AG04449 (cell line): ENCODE measurements at regions not wholly inside any gene's neighbourhood (a gene's known extent, or its start where the extent isn't known, plus 50 kb on each side); places are given as distances from the start of the nearest gene placed in this dataset.

Source experiments
- CTCF ChIA-PET: fragments of 350-600 bp; formaldehyde crosslinking; extraction: SDS; loops from one replicate; lab custom pipeline; 2021; ENCODE audit warnings: antibody characterized with exemption; lab: Yijun Ruan, JAX
- POLR2A ChIA-PET: fragments of 400-600, 350-600 bp; formaldehyde crosslinking; extraction: SDS; loops from one replicate; lab custom pipeline; 2020; ENCODE audit warnings: antibody characterized with exemption, inconsistent platforms; lab: Yijun Ruan, JAX
- DNase-seq: peaks from one replicate; pipeline ENCODE4 v3.0.0-alpha.2; 2010; ENCODE audit warnings: low read depth, low spot score
- H3K4me3 ChIP-seq: 2 replicates; pipeline ENCODE4 v1.5.1; 2011; ENCODE audit warnings: low read depth, mild to moderate bottlenecking, control low read depth, low read length
- TF ChIP-seq, protein P1 (sequence below): IDR thresholded peaks from one replicate; pipeline ENCODE4 v1.5.1; 2011; ENCODE audit warnings: mild to moderate bottlenecking, moderate library complexity, low read length, control low read depth, inconsistent platforms; ENCODE audit not compliant: insufficient read depth; ENCODE audit errors: missing control alignments

DNA sequence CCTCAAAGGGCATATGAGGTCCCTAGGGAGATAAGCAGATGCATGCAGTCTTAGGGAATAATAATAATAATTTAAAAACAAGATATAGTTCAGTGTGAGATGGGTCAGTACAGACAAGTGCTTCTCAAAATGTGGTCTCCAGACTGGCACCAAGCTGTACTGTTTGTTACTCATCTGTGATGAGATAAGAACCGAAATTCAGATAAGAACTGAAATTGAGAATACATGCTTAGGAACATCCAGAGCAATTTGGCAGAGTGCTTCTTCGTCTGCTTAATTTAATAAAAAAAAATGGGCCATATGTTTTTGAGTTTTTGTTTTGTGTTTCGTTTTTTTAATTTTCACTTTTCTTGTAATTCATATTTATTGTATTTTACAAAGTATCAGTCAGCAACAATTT, 86.5 kb upstream of the SGCD start:
- POLR2A ChIA-PET: no interaction called here
- CTCF ChIA-PET: no interaction called here
- TF ChIP-seq, protein P1, sequence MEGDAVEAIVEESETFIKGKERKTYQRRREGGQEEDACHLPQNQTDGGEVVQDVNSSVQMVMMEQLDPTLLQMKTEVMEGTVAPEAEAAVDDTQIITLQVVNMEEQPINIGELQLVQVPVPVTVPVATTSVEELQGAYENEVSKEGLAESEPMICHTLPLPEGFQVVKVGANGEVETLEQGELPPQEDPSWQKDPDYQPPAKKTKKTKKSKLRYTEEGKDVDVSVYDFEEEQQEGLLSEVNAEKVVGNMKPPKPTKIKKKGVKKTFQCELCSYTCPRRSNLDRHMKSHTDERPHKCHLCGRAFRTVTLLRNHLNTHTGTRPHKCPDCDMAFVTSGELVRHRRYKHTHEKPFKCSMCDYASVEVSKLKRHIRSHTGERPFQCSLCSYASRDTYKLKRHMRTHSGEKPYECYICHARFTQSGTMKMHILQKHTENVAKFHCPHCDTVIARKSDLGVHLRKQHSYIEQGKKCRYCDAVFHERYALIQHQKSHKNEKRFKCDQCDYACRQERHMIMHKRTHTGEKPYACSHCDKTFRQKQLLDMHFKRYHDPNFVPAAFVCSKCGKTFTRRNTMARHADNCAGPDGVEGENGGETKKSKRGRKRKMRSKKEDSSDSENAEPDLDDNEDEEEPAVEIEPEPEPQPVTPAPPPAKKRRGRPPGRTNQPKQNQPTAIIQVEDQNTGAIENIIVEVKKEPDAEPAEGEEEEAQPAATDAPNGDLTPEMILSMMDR: no peak

DNA sequence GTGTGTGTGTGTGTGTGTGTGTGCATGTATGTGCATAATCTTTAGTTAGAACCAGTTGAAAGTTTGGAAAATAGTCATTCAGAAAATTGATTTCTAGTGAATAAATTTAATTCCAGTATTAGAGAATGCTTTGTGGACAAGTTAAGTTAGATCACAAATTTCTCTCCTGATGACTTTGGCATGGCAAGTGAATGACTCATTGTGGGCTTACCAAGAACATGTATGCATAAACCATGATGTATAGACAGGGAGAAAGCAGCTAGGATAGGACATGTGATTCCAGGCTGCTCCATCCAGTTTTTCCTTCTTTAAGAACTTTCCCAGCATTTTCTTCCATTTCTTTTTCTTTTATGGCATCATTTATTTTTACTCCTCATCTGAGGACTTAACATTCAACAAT, 85.7 kb upstream of the SGCD start:
- ChIA-PET POLR2A (no interaction called here), CTCF (no interaction called here)
- no peak for DNase-seq
- TF ChIP-seq, protein P1: no peak
- H3K4me3 ChIP-seq: no peak overlapping the region

More for the DNA sequence above, 86.5 kb upstream of the SGCD start:
- DNase-seq: no peak
- no peak overlapping the region for H3K4me3 ChIP-seq

DNA sequence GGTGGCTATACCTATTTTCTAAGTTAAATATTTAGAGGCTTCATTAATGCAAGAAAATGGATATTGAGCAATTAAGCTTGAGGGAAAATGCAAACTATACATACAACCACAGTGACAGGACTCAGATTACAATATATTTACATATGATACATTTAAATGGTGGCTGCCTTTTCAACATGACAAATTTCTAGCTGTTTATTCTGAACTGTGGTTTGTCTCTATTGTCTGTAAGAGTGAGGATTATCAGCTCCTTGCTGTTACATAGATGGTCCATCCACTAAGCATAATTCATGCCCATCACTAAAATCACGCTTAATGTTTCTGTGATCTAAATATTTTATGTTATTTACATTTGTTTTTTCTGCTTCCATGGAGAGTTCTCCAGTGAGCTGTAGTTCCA, 81.1 kb upstream of the SGCD start:
- DNase-seq: no peak
- POLR2A ChIA-PET: no interaction called here
- no peak overlapping the region for H3K4me3 ChIP-seq
- TF ChIP-seq, protein P1: no peak
- CTCF ChIA-PET: no interaction called here

DNA sequence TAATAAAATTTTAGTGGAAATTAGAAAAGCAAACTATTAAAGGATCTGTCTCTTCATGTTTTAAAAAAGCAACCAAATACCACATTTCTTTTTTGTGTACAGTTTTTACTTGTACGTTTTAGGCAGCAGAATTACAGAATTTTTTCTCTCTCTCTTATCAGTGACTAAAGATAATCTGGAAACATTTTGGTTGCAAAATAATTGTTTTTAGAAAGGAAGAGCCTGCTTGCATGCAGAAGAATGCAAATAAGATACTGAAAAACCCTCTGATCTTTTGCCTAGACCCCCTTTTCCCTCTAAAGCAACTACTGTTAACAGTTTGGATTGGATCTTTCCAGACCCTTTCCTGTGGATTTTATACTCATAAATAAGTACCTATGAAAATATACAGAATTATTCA, 75.9 kb upstream of the SGCD start:
- CTCF ChIA-PET: no interaction called here
- DNase-seq: no peak
- no peak overlapping the region for H3K4me3 ChIP-seq
- TF ChIP-seq, protein P1: no peak
- POLR2A ChIA-PET: no interaction called here

DNA sequence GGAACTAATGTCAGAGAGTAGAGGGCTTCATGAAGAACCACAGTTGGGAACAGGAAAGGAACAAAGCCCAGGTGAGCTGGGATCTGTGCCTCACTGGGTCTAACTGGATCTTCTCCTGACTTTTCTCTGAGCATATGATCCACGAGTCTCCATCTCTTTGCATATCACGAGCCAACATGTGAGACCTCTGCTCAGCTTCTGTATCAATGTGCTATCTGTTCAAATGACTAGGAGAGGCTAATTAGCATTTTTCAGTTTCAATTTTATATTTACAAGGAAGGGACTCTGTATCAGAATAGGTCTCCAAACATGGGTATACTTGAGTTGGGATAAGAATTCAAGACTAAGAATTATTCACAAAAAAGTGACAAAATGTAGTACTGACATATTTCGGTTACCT, 73.8 kb upstream of the SGCD start:
- POLR2A ChIA-PET: no interaction called here
- TF ChIP-seq, protein P1: no peak
- H3K4me3 ChIP-seq: no peak overlapping the region
- CTCF ChIA-PET: no interaction called here
- no peak for DNase-seq

DNA sequence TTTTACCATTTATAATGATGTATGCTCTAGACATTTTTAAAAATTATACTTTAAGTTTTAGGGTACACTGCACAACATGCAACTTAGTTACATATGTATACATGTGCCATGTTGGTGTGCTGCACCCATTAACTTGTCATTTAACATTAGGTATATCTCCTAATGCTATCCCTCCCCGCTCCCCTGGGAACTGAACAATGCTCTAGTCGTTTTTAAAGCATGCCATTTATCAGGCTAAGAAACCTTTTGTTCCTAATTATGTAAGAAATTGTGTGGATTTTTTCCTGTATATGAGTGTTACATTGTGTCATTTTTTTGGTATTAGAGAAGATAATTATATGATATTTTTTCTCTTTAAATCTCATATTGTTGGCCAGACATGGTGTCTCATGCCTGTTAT, 72.8 kb upstream of the SGCD start:
- ChIA-PET POLR2A (no interaction called here), CTCF (no interaction called here)
- DNase-seq: no peak
- no peak overlapping the region for H3K4me3 ChIP-seq
- TF ChIP-seq, protein P1: no peak
